SK-N-SH treated with all-trans-retinoic acid at 6 μM for 48 hours (cell line): ENCODE measurements at regions not wholly inside any gene's neighbourhood (a gene's known extent, or its start where the extent isn't known, plus 50 kb on each side); places are given as distances from the start of the nearest gene placed in this dataset.

Experiments used
- ARNTL ChIP-seq: fragments of 450-650 bp; formaldehyde crosslinking; IDR thresholded peaks from 2 replicates; pipeline ENCODE4 v1.5.0; 2020; ENCODE audit warnings: low read depth, mild to moderate bottlenecking, moderate library complexity, borderline replicate concordance
- RARB ChIP-seq: fragments of 250-450 bp; sonication (Bioruptor Pico); IDR thresholded peaks from 2 replicates; pipeline ENCODE4 v1.8.0; 2021; ENCODE audit warnings: mild to moderate bottlenecking, moderate library complexity
- TF ChIP-seq, protein P1 (sequence below): fragments of 250-450 bp; sonication (Bioruptor Pico); IDR thresholded peaks from 2 replicates; pipeline ENCODE4 v1.5.1; 2021; ENCODE audit warnings: mild to moderate bottlenecking, moderate library complexity
- TF ChIP-seq, protein P2 (sequence below): fragments of 250-450 bp; sonication (Bioruptor Pico); IDR thresholded peaks from 2 replicates; pipeline ENCODE4 v1.8.0; 2020; ENCODE audit warnings: mild to moderate bottlenecking, moderate library complexity, borderline replicate concordance

DNA sequence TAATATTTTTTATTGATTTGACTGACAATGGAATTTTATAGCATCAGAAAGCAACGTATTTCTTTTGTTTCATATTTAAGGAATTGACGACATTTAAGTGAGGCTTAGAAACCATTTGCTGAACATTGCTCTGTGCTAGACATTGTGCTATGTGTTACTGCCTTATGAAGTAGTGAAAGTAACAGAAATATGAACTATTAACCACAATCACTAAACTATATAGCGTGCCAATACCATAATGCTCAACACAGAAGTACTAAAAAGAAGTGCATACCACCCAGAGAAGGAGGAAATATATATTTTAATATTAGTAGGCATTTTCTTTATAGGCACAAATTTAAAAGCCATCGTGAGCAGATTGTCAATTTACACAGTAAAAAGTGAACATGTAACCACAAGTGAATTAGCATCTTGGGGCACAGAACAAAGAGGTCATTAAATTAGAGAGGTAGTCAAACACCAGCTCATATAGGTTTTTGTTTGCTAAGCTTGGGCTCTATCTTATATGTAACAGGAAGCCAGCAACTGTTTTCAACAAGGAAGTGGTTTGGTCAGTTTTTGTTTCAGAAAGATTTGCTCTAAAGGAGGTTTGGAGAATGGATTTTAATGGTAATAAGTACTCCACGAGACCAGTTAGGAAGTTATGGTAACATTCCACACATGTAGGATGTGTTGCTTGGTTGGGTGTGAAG lies 270.7 kb downstream of the GRXCR1 start:
- TF ChIP-seq, protein P1, sequence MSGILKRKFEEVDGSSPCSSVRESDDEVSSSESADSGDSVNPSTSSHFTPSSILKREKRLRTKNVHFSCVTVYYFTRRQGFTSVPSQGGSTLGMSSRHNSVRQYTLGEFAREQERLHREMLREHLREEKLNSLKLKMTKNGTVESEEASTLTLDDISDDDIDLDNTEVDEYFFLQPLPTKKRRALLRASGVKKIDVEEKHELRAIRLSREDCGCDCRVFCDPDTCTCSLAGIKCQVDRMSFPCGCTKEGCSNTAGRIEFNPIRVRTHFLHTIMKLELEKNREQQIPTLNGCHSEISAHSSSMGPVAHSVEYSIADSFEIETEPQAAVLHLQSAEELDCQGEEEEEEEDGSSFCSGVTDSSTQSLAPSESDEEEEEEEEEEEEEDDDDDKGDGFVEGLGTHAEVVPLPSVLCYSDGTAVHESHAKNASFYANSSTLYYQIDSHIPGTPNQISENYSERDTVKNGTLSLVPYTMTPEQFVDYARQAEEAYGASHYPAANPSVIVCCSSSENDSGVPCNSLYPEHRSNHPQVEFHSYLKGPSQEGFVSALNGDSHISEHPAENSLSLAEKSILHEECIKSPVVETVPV (CRISPR knock-in tag), result no peak
- TF ChIP-seq, protein P2, sequence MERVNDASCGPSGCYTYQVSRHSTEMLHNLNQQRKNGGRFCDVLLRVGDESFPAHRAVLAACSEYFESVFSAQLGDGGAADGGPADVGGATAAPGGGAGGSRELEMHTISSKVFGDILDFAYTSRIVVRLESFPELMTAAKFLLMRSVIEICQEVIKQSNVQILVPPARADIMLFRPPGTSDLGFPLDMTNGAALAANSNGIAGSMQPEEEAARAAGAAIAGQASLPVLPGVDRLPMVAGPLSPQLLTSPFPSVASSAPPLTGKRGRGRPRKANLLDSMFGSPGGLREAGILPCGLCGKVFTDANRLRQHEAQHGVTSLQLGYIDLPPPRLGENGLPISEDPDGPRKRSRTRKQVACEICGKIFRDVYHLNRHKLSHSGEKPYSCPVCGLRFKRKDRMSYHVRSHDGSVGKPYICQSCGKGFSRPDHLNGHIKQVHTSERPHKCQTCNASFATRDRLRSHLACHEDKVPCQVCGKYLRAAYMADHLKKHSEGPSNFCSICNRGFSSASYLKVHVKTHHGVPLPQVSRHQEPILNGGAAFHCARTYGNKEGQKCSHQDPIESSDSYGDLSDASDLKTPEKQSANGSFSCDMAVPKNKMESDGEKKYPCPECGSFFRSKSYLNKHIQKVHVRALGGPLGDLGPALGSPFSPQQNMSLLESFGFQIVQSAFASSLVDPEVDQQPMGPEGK, result no peak
- TF ChIP-seq RARB (no peak), ARNTL (CRISPR knock-in tag) (no peak)
